ENCODE measurements at regions not wholly inside any gene's neighbourhood (a gene's known extent, or its start where the extent isn't known, plus 50 kb on each side); places are given as distances from the start of the nearest gene placed in this dataset.

- TF ChIP-seq TAF1 (IDR thresholded peaks at IDR 0.05; ENCODE audit: borderline replicate concordance, low read depth, low read length) (no peak), POLR2AphosphoS5 (IDR thresholded peaks at IDR 0.05; ENCODE audit: low read depth, low read length) (no peak)
Observed at GRCh38 chr1:30508175-30508448, 215.3 kb downstream of the MATN1 start.
